Neural cell (in vitro differentiated cells): ENCODE measurements at regions not wholly inside any gene's neighbourhood (a gene's known extent, or its start where the extent isn't known, plus 50 kb on each side); places are given as distances from the start of the nearest gene placed in this dataset.

Experiments used
- H2AFZ ChIP-seq: fragments of 200-600, 300-800 bp; sonication (generic), shearing (Covaris generic); 2 replicates; pipeline ENCODE4 v1.6.0; 2014; ENCODE audit warnings: low read depth, mild to moderate bottlenecking, antibody characterized with exemption, low read length, moderate library complexity
- H3F3A ChIP-seq: fragments of 200-600 bp; shearing (Covaris generic); 2 replicates; pipeline ENCODE4 v1.6.1; 2016; ENCODE audit warnings: mild to moderate bottlenecking, moderate library complexity, mixed read lengths, antibody characterized with exemption, low read length; ENCODE audit not compliant: insufficient read depth, poor library complexity, severe bottlenecking
- H3K27ac ChIP-seq: fragments of 200-600, 300-800 bp; sonication (generic), shearing (Covaris generic); 2 replicates; pipeline ENCODE4 v1.5.1; 2014; ENCODE audit warnings: mild to moderate bottlenecking, low read length, moderate library complexity
- H3K27me3 ChIP-seq: fragments of 300-800, 200-600 bp; sonication (generic), shearing (Covaris generic); 2 replicates; pipeline ENCODE4 v1.6.0; 2014; ENCODE audit warnings: mild to moderate bottlenecking, low read depth, low read length, moderate library complexity; ENCODE audit not compliant: insufficient read depth
- H3K36me3 ChIP-seq: fragments of 300-800, 200-600 bp; sonication (generic), shearing (Covaris generic); 2 replicates; pipeline ENCODE4 v1.5.1; 2014; ENCODE audit warnings: mild to moderate bottlenecking, antibody characterized with exemption, low read length, moderate library complexity; ENCODE audit not compliant: insufficient read depth
- H3K4me2 ChIP-seq: fragments of 300-800, 200-600 bp; sonication (generic), shearing (Covaris generic); 2 replicates; pipeline ENCODE4 v1.6.0; 2014; ENCODE audit warnings: mild to moderate bottlenecking, low read length
- H3K4me3 ChIP-seq: fragments of 300-800, 200-600 bp; sonication (generic), shearing (Covaris generic); 2 replicates; pipeline ENCODE4 v1.5.1; 2014; ENCODE audit warnings: mild to moderate bottlenecking, low read length, moderate library complexity
- H3K79me2 ChIP-seq: fragments of 200-600 bp; shearing (Covaris generic); replicated peaks from 2 replicates; pipeline ENCODE4 v1.6.0; 2014; ENCODE audit warnings: mild to moderate bottlenecking, low read length, moderate library complexity; ENCODE audit not compliant: insufficient read depth
- H3K9ac ChIP-seq: fragments of 300-800, 200-600 bp; sonication (generic), shearing (Covaris generic); 2 replicates; pipeline ENCODE4 v1.6.1; 2016; ENCODE audit warnings: mild to moderate bottlenecking, low read length, mixed read lengths
- H3K9me2 ChIP-seq: fragments of 200-600 bp; shearing (Covaris generic); 2 replicates; pipeline ENCODE4 v1.6.1; 2016; ENCODE audit warnings: mild to moderate bottlenecking, low read length, mixed read lengths; ENCODE audit not compliant: insufficient read depth
- H3K9me3 ChIP-seq: fragments of 200-600, 300-800 bp; sonication (generic), shearing (Covaris generic); 2 replicates; pipeline ENCODE4 v1.6.1; 2016; ENCODE audit warnings: mild to moderate bottlenecking, mixed run types, low read length, moderate library complexity, mixed read lengths
- H4K20me1 ChIP-seq: fragments of 200-600 bp; shearing (Covaris generic); 2 replicates; pipeline ENCODE4 v1.6.1; 2016; ENCODE audit warnings: mild to moderate bottlenecking, mixed run types; ENCODE audit not compliant: insufficient read depth
- CTCF ChIP-seq: fragments of 450-650 bp; IDR thresholded peaks from 2 replicates; pipeline ENCODE4 v1.5.1; 2014; ENCODE audit warnings: antibody characterized with exemption, mild to moderate bottlenecking, moderate library complexity; ENCODE audit not compliant: poor library complexity, severe bottlenecking
- EP300 ChIP-seq: fragments of 450-650 bp; conservative IDR thresholded peaks from 2 replicates; pipeline ENCODE4 v1.6.1; 2014; ENCODE audit warnings: antibody characterized with exemption, mild to moderate bottlenecking, moderate library complexity; ENCODE audit not compliant: poor library complexity, severe bottlenecking
- EZH2 ChIP-seq: fragments of 200-600, 300-800 bp; shearing (Covaris generic), sonication (generic); IDR thresholded peaks from 2 replicates; pipeline ENCODE4 v1.6.1; 2014; ENCODE audit warnings: antibody characterized with exemption, low read length, borderline replicate concordance, mild to moderate bottlenecking; ENCODE audit not compliant: insufficient read depth, poor library complexity, severe bottlenecking
- MXI1 ChIP-seq: fragments of 450-650 bp; conservative IDR thresholded peaks from 2 replicates; pipeline ENCODE4 v1.6.1; 2014; ENCODE audit warnings: antibody characterized with exemption, mild to moderate bottlenecking; ENCODE audit not compliant: poor library complexity, severe bottlenecking
- POLR2AphosphoS5 ChIP-seq: IDR thresholded peaks from 2 replicates; pipeline ENCODE4 v1.6.1; 2012
- RAD21 ChIP-seq: fragments of 450-650 bp; conservative IDR thresholded peaks from 2 replicates; pipeline ENCODE4 v1.6.1; 2014; ENCODE audit warnings: antibody characterized with exemption, mild to moderate bottlenecking, moderate library complexity
- REST ChIP-seq: IDR thresholded peaks from 2 replicates; pipeline ENCODE4 v1.6.1; 2012; ENCODE audit warnings: borderline replicate concordance
- SMC3 ChIP-seq: fragments of 450-650 bp; conservative IDR thresholded peaks from 2 replicates; pipeline ENCODE4 v1.6.1; 2014; ENCODE audit warnings: antibody characterized with exemption, mild to moderate bottlenecking, moderate library complexity; ENCODE audit not compliant: poor library complexity
- TAF1 ChIP-seq: IDR thresholded peaks from 2 replicates; pipeline ENCODE4 v1.6.1; 2012; ENCODE audit warnings: low read depth

DNA sequence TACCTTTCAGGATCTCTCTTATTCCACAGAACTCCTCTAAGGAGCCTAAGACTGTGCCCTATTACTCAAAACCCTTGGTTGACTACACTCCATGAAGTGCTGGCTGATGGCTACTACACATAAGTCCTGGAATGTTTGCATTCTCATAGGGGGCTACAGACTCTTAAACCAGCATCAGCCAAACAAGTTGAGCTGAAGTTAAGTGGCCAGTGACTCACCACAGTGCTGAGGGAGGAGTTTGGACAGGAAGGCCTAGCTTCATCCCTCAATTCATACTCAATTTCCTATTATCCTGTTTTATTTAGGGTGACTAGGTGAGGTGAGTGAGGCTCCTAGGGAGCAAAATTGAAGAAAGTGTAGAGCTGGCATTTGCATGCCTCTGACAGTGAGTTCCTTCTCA, 246.7 kb downstream of the SMAD2 start:
- Histone ChIP-seq H3K9me3 (no peaks in the 10 kb centered on the region), H3K27me3 (no peaks in the 10 kb centered on the region), H3K4me3 (no peak overlapping the region), H3K9ac (no peak overlapping the region), H3K79me2 (no peaks in the 10 kb centered on the region), H3K4me2 (no peak overlapping the region), H3K27ac (no peak overlapping the region), H3K36me3 (no peaks in the 10 kb centered on the region), H2AFZ (no peak overlapping the region), H3K9me2 (no peaks in the 10 kb centered on the region), H4K20me1 (no peaks in the 10 kb centered on the region), H3F3A (no peaks in the 10 kb centered on the region)
- TF ChIP-seq REST (no peak), EP300 (no peak), MXI1 (no peak), SMC3 (no peak), TAF1 (no peak)

- no peaks in the 10 kb centered on the region for H3K79me2 ChIP-seq
- H4K20me1 ChIP-seq, result no peaks in the 10 kb centered on the region
- H3K9me2 ChIP-seq, result no peaks in the 10 kb centered on the region
- H3K27ac ChIP-seq, result no peak overlapping the region
- no peak overlapping the region for H2AFZ ChIP-seq
- TF ChIP-seq TAF1 (no peak), POLR2AphosphoS5 (no peak), CTCF (no peak), EZH2 (no peak), EP300 (no peak), SMC3 (no peak), MXI1 (no peak), REST (no peak), RAD21 (no peak)
- H3K36me3 ChIP-seq, result no peaks in the 10 kb centered on the region
- H3K4me2 ChIP-seq, result no peak overlapping the region
- H3K4me3 ChIP-seq, result no peak overlapping the region
- no peaks in the 10 kb centered on the region for H3F3A ChIP-seq
- H3K9me3 ChIP-seq, result no peaks in the 10 kb centered on the region
- no peak overlapping the region for H3K9ac ChIP-seq
- H3K27me3 ChIP-seq, result no peaks in the 10 kb centered on the region
These were observed 247.6 kb downstream of the SMAD2 start for GRCh38 chr18:47682876-47683275.
